ENCODE measurements at regions not wholly inside any gene's neighbourhood (a gene's known extent, or its start where the extent isn't known, plus 50 kb on each side); places are given as distances from the start of the nearest gene placed in this dataset.

- Histone ChIP-seq H3K79me1 (ENCODE audit: insufficient read depth, low read depth, low read length, poor library complexity, severe bottlenecking) (no peaks in the 10 kb centered on the region), H2BK5ac (ENCODE audit: insufficient read length, low read length) (no peak overlapping the region), H3K4ac (ENCODE audit: low read depth, low read length) (no peak overlapping the region), H3K9me3 (ENCODE audit: control insufficient read depth, low read depth, low read length) (no peaks in the 10 kb centered on the region), H4K8ac (replicated peaks; ENCODE audit: insufficient read length, low read depth, low read length) (no peak overlapping the region), H2BK120ac (ENCODE audit: low read depth, low read length, poor library complexity, severe bottlenecking) (no peak overlapping the region), H3K14ac (ENCODE audit: insufficient read depth, low read length) (no peak overlapping the region), H3K9ac (ENCODE audit: extremely low read depth, insufficient read length, low read length) (no peak overlapping the region), H3K79me2 (ENCODE audit: insufficient read depth, low read length) (no peaks in the 10 kb centered on the region), H2AFZ (ENCODE audit: low read length) (no peak overlapping the region), H3K27ac (ENCODE audit: insufficient read length, low read depth, low read length) (no peak overlapping the region), H3K56ac (ENCODE audit: insufficient read length, low read depth, low read length) (no peak overlapping the region), H4K20me1 (ENCODE audit: control insufficient read depth, insufficient read depth, insufficient read length) (no peaks in the 10 kb centered on the region), H2BK12ac (ENCODE audit: insufficient read length, low read depth, low read length) (no peak overlapping the region), H2AK5ac (ENCODE audit: insufficient read length, low read length) (no peak overlapping the region), H3T11ph (ENCODE audit: low read length) (no peak overlapping the region), H3K27me3 (ENCODE audit: insufficient read depth, low read length) (no peaks in the 10 kb centered on the region), H3K18ac (ENCODE audit: insufficient read length, low read depth, low read length) (no peak overlapping the region), H2BK20ac (ENCODE audit: low read depth, low read length, poor library complexity, severe bottlenecking) (no peak overlapping the region), H2BK15ac (ENCODE audit: low read depth, low read length) (no peak overlapping the region), H3K4me2 (ENCODE audit: insufficient read depth, insufficient read length, low read length) (no peak overlapping the region), H4K5ac (ENCODE audit: insufficient read length, low read depth, low read length) (no peak overlapping the region), H3K23ac (ENCODE audit: insufficient read length, low read depth, low read length) (no peak overlapping the region), H3K23me2 (ENCODE audit: insufficient read length, low read depth, low read length, poor library complexity, severe bottlenecking) (no peaks in the 10 kb centered on the region), H4K91ac (ENCODE audit: insufficient read length, low read depth, low read length) (no peak overlapping the region), H3K4me1 (ENCODE audit: insufficient read depth, low read length) (no peaks in the 10 kb centered on the region)
- no peak for DNase-seq
- Mint-ChIP-seq H3K27ac (no peak overlapping the region; a peak in 1 of 7 replicates), H3K27me3 (ENCODE audit: low read depth) (no peaks in the 10 kb centered on the region), H3K4me1 (no peaks in the 10 kb centered on the region), H3K9me3 (peaks cover 2 to 6% of the 10 kb centered on the region in 2 experiments; a peak in 4 of 5 replicates), H3K4me3 (no peak overlapping the region), H3K36me3 (ENCODE audit: insufficient read depth in 1 of 3, low read depth in 3 of 3) (peaks cover 0 to 10% (median 0%) of the 10 kb centered on the region in 3 experiments; a peak in 4 of 7 replicates)
- TF ChIP-seq CTCF (conservative IDR thresholded peaks at IDR 0.05), result no peak
- WGBS (ENCODE audit: extremely low coverage, insufficient read length, low lambda C conversion rate), result no CpG with 5 or more reads among the region's 6 CpGs
Observed at GRCh38 chr4:98739751-98740150, 81.3 kb upstream of the TSPAN5 start.

All from H9 (cell line).